ENCODE measurements at regions not wholly inside any gene's neighbourhood (a gene's known extent, or its start where the extent isn't known, plus 50 kb on each side); places are given as distances from the start of the nearest gene placed in this dataset.

- no peak for DNase-seq
- no peak overlapping the region for H2AFZ ChIP-seq (ENCODE audit: insufficient read depth, low read length, poor library complexity)
- H3K4me1 ChIP-seq (ENCODE audit: control insufficient read depth in 1 of 2, insufficient read depth in 2 of 2, low read length in 2 of 2) = no peaks in the 10 kb centered on the region
- H2BK5ac ChIP-seq (ENCODE audit: low read depth, low read length, poor library complexity) = no peak overlapping the region
- H2BK120ac ChIP-seq (ENCODE audit: insufficient read depth, low read length, poor library complexity) = no peak overlapping the region
- no peaks in the 10 kb centered on the region for H3K9me3 ChIP-seq (ENCODE audit: insufficient read depth, low read depth, low read length)
- no peak overlapping the region for H3K18ac ChIP-seq (ENCODE audit: low read length)
- no peak overlapping the region for H2AK5ac ChIP-seq (ENCODE audit: low read length)
- no peaks in the 10 kb centered on the region for H3K79me2 ChIP-seq (ENCODE audit: control insufficient read depth, insufficient read depth, low read length, poor library complexity)
- no peak overlapping the region for H3K14ac ChIP-seq (ENCODE audit: low read length)
- H3K36me3 ChIP-seq (ENCODE audit: control insufficient read depth in 1 of 2, insufficient read depth in 2 of 2, low read length in 2 of 2) = no peaks in the 10 kb centered on the region
- H4K12ac ChIP-seq (ENCODE audit: low read depth, low read length) = no peak overlapping the region
- H3K4ac ChIP-seq (ENCODE audit: low read depth, low read length) = no peak overlapping the region
- no peak overlapping the region for H3K27ac ChIP-seq (ENCODE audit: low read depth, low read length)
- no peak overlapping the region for H3K23ac ChIP-seq (ENCODE audit: low read length)
- H3K4me3 ChIP-seq (ENCODE audit: low read depth, low read length) = no peak overlapping the region
- H3K79me1 ChIP-seq (ENCODE audit: low read length) = no peaks in the 10 kb centered on the region
- H4K8ac ChIP-seq (ENCODE audit: low read depth, low read length) = no peak overlapping the region
- H4K91ac ChIP-seq (ENCODE audit: low read depth, low read length) = no peak overlapping the region
- no CpG with 5 or more reads among the region's 1 CpG for WGBS (ENCODE audit: extremely low coverage, insufficient coverage, insufficient read length)
- no peak overlapping the region for H2BK12ac ChIP-seq (ENCODE audit: low read length)
- H3K9ac ChIP-seq (ENCODE audit: low read length) = no peak overlapping the region
- H3K27me3 ChIP-seq (ENCODE audit: insufficient read depth, low read length) = no peaks in the 10 kb centered on the region
- no peak overlapping the region for H3K4me2 ChIP-seq (ENCODE audit: low read length)
These were observed 57.9 kb upstream of the CXCL8 start for GRCh38 chr4:73682508-73682907.

GRCh38 chr4:73683033-73683432 lies 57.3 kb upstream of the CXCL8 start:
- WGBS (ENCODE audit: extremely low coverage, insufficient coverage, insufficient read length) = no CpG with 5 or more reads among the region's 4 CpGs
- H2BK120ac ChIP-seq (ENCODE audit: insufficient read depth, low read length, poor library complexity) = no peak overlapping the region
- no peak overlapping the region for H4K8ac ChIP-seq (ENCODE audit: low read depth, low read length)
- no peak overlapping the region for H3K23ac ChIP-seq (ENCODE audit: low read length)
- no peaks in the 10 kb centered on the region for H3K79me2 ChIP-seq (ENCODE audit: control insufficient read depth, insufficient read depth, low read length, poor library complexity)
- H3K9ac ChIP-seq (ENCODE audit: low read length) = no peak overlapping the region
- H3K36me3 ChIP-seq (ENCODE audit: control insufficient read depth in 1 of 2, insufficient read depth in 2 of 2, low read length in 2 of 2) = no peaks in the 10 kb centered on the region
- no peak overlapping the region for H2AFZ ChIP-seq (ENCODE audit: insufficient read depth, low read length, poor library complexity)
- no peaks in the 10 kb centered on the region for H3K9me3 ChIP-seq (ENCODE audit: insufficient read depth, low read depth, low read length)
- no peak overlapping the region for H2AK5ac ChIP-seq (ENCODE audit: low read length)
- H3K79me1 ChIP-seq (ENCODE audit: low read length) = no peaks in the 10 kb centered on the region
- H3K4me2 ChIP-seq (ENCODE audit: low read length) = no peak overlapping the region
- H3K4me1 ChIP-seq (ENCODE audit: control insufficient read depth in 1 of 2, insufficient read depth in 2 of 2, low read length in 2 of 2) = no peaks in the 10 kb centered on the region
- no peak overlapping the region for H2BK12ac ChIP-seq (ENCODE audit: low read length)
- H2BK5ac ChIP-seq (ENCODE audit: low read depth, low read length, poor library complexity) = no peak overlapping the region
- no peak overlapping the region for H4K91ac ChIP-seq (ENCODE audit: low read depth, low read length)
- H3K14ac ChIP-seq (ENCODE audit: low read length) = no peak overlapping the region
- H3K4ac ChIP-seq (ENCODE audit: low read depth, low read length) = no peak overlapping the region
- no peaks in the 10 kb centered on the region for H3K27me3 ChIP-seq (ENCODE audit: insufficient read depth, low read length)
- no peak overlapping the region for H3K27ac ChIP-seq (ENCODE audit: low read depth, low read length)
- H3K18ac ChIP-seq (ENCODE audit: low read length) = no peak overlapping the region
- H4K12ac ChIP-seq (ENCODE audit: low read depth, low read length) = no peak overlapping the region
- H3K4me3 ChIP-seq (ENCODE audit: low read depth, low read length) = no peak overlapping the region
- no peak for DNase-seq

DNA sequence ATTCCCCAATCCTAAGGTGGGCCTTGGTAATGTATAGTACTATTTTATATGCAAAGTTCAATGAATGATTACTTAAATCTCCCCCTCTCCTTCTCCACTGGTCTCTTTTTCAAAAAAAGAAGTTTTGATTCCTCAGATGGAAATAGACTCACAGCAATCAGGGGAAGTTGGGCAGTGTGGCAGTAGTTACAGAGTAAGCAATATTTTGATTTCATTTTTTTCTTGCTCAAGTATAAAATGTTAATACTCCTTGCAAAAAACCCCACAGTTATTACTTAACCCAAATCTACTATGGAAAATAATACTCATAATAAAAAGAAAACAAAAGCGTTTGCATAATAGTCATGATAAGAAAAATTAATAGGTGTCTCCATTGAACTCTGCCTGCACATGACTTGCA lies 56.9 kb upstream of the CXCL8 start:
- Histone ChIP-seq H3K27ac (ENCODE audit: low read depth, low read length) (no peak overlapping the region), H3K9ac (ENCODE audit: low read length) (no peak overlapping the region), H3K14ac (ENCODE audit: low read length) (no peak overlapping the region), H3K9me3 (ENCODE audit: insufficient read depth, low read depth, low read length) (no peaks in the 10 kb centered on the region), H2AFZ (ENCODE audit: insufficient read depth, low read length, poor library complexity) (no peak overlapping the region), H3K4ac (ENCODE audit: low read depth, low read length) (no peak overlapping the region), H3K79me2 (ENCODE audit: control insufficient read depth, insufficient read depth, low read length, poor library complexity) (no peaks in the 10 kb centered on the region), H3K4me3 (ENCODE audit: low read depth, low read length) (no peak overlapping the region), H4K8ac (ENCODE audit: low read depth, low read length) (no peak overlapping the region), H4K91ac (ENCODE audit: low read depth, low read length) (no peak overlapping the region), H3K23ac (ENCODE audit: low read length) (no peak overlapping the region), H4K12ac (ENCODE audit: low read depth, low read length) (no peak overlapping the region), H3K27me3 (ENCODE audit: insufficient read depth, low read length) (no peaks in the 10 kb centered on the region), H2AK5ac (ENCODE audit: low read length) (no peak overlapping the region), H3K4me1 (ENCODE audit: control insufficient read depth in 1 of 2, insufficient read depth in 2 of 2, low read length in 2 of 2) (no peaks in the 10 kb centered on the region), H2BK120ac (ENCODE audit: insufficient read depth, low read length, poor library complexity) (no peak overlapping the region), H3K36me3 (ENCODE audit: control insufficient read depth in 1 of 2, insufficient read depth in 2 of 2, low read length in 2 of 2) (no peaks in the 10 kb centered on the region), H2BK12ac (ENCODE audit: low read length) (no peak overlapping the region), H3K18ac (ENCODE audit: low read length) (no peak overlapping the region), H2BK5ac (ENCODE audit: low read depth, low read length, poor library complexity) (no peak overlapping the region), H3K79me1 (ENCODE audit: low read length) (no peaks in the 10 kb centered on the region), H3K4me2 (ENCODE audit: low read length) (no peak overlapping the region)
- no CpG with 5 or more reads among the region's 1 CpG for WGBS (ENCODE audit: extremely low coverage, insufficient coverage, insufficient read length)
- DNase-seq = no peak

GRCh38 chr4:73684097-73684496 lies 56.3 kb upstream of the CXCL8 start:
- no peak for DNase-seq
- no peak overlapping the region for H4K8ac ChIP-seq (ENCODE audit: low read depth, low read length)
- no peak overlapping the region for H3K4me2 ChIP-seq (ENCODE audit: low read length)
- H3K4me1 ChIP-seq (ENCODE audit: control insufficient read depth in 1 of 2, insufficient read depth in 2 of 2, low read length in 2 of 2) = no peaks in the 10 kb centered on the region
- no peak overlapping the region for H3K27ac ChIP-seq (ENCODE audit: low read depth, low read length)
- no peaks in the 10 kb centered on the region for H3K36me3 ChIP-seq (ENCODE audit: control insufficient read depth in 1 of 2, insufficient read depth in 2 of 2, low read length in 2 of 2)
- no peak overlapping the region for H3K9ac ChIP-seq (ENCODE audit: low read length)
- H2AFZ ChIP-seq (ENCODE audit: insufficient read depth, low read length, poor library complexity) = no peak overlapping the region
- no peak overlapping the region for H4K12ac ChIP-seq (ENCODE audit: low read depth, low read length)
- no peaks in the 10 kb centered on the region for H3K27me3 ChIP-seq (ENCODE audit: insufficient read depth, low read length)
- H3K14ac ChIP-seq (ENCODE audit: low read length) = no peak overlapping the region
- no peak overlapping the region for H3K18ac ChIP-seq (ENCODE audit: low read length)
- no peaks in the 10 kb centered on the region for H3K79me1 ChIP-seq (ENCODE audit: low read length)
- H2AK5ac ChIP-seq (ENCODE audit: low read length) = no peak overlapping the region
- H3K4me3 ChIP-seq (ENCODE audit: low read depth, low read length) = no peak overlapping the region
- H3K23ac ChIP-seq (ENCODE audit: low read length) = no peak overlapping the region
- no peak overlapping the region for H2BK5ac ChIP-seq (ENCODE audit: low read depth, low read length, poor library complexity)
- H3K79me2 ChIP-seq (ENCODE audit: control insufficient read depth, insufficient read depth, low read length, poor library complexity) = no peaks in the 10 kb centered on the region
- no CpG with 5 or more reads among the region's 1 CpG for WGBS (ENCODE audit: extremely low coverage, insufficient coverage, insufficient read length)
- no peak overlapping the region for H4K91ac ChIP-seq (ENCODE audit: low read depth, low read length)
- no peak overlapping the region for H2BK12ac ChIP-seq (ENCODE audit: low read length)
- no peak overlapping the region for H2BK120ac ChIP-seq (ENCODE audit: insufficient read depth, low read length, poor library complexity)
- H3K9me3 ChIP-seq (ENCODE audit: insufficient read depth, low read depth, low read length) = no peaks in the 10 kb centered on the region
- no peak overlapping the region for H3K4ac ChIP-seq (ENCODE audit: low read depth, low read length)

Data from trophoblast cell (in vitro differentiated cells and primary cell).